ENCODE measurements at regions not wholly inside any gene's neighbourhood (a gene's known extent, or its start where the extent isn't known, plus 50 kb on each side); places are given as distances from the start of the nearest gene placed in this dataset.
A peak's percentile ranks its signal among the peaks of the same experiment; 100 is the strongest.
"Not testable (repeated sequence)": the region's sequence is repeated elsewhere in the genome, so short reads cannot be mapped to it uniquely, and the experiment has no call there.

- peak; percentile 13 for DNase-seq (ENCODE audit: low spot score)
Measured at GRCh38 chr6:144683216-144684070, 398.3 kb downstream of the UTRN start.

- DNase-seq (ENCODE audit: low spot score) = no peak
Measured at GRCh38 chr6:144688713-144689112, 403.6 kb downstream of the UTRN start.

GRCh38 chr6:144689503-144690040 lies 404.4 kb downstream of the UTRN start:
- DNase-seq (ENCODE audit: low spot score) = no peak

- DNase-seq (ENCODE audit: low spot score) = no peak
Measured at GRCh38 chr6:144690133-144690532, 405.0 kb downstream of the UTRN start.

GRCh38 chr6:144690666-144691065 lies 405.5 kb downstream of the UTRN start:
- DNase-seq (ENCODE audit: low spot score) = no peak

- DNase-seq (ENCODE audit: low spot score) = not testable (repeated sequence)
Measured at GRCh38 chr6:144692050-144692449, 406.9 kb downstream of the UTRN start.

GRCh38 chr6:144695858-144696533 lies 410.9 kb downstream of the UTRN start:
- no peak for DNase-seq (ENCODE audit: low spot score)

GRCh38 chr6:144696610-144697368 lies 411.7 kb downstream of the UTRN start:
- no peak for DNase-seq (ENCODE audit: low spot score)

- no peak for DNase-seq (ENCODE audit: low spot score)
Measured at GRCh38 chr6:144697369-144697760, 412.2 kb downstream of the UTRN start.

GRCh38 chr6:144697801-144698200 lies 412.7 kb downstream of the UTRN start:
- no peak for DNase-seq (ENCODE audit: low spot score)

GRCh38 chr6:144702781-144703180 lies 417.6 kb downstream of the UTRN start:
- DNase-seq (ENCODE audit: low spot score) = no peak

- peak; percentile 73 for DNase-seq (ENCODE audit: low spot score)
Measured at GRCh38 chr6:144710207-144710606, 425.1 kb downstream of the UTRN start.

- no peak for DNase-seq (ENCODE audit: low spot score)
Measured at GRCh38 chr6:144711661-144712060, 426.5 kb downstream of the UTRN start.

GRCh38 chr6:144712541-144712940 lies 427.4 kb downstream of the UTRN start:
- peak; percentile 24 for DNase-seq (ENCODE audit: low spot score)

- DNase-seq (ENCODE audit: low spot score) = no peak
Measured at GRCh38 chr6:144714021-144714712, 429.0 kb downstream of the UTRN start.

- no peak for DNase-seq (ENCODE audit: low spot score)
Measured at GRCh38 chr6:144715344-144715743, 430.2 kb downstream of the UTRN start.

- DNase-seq (ENCODE audit: low spot score) = peak; percentile 31
Measured at GRCh38 chr6:144718431-144718830, 433.3 kb downstream of the UTRN start.

- no peak for DNase-seq (ENCODE audit: low spot score)
Measured at GRCh38 chr6:144721232-144721631, 436.1 kb downstream of the UTRN start.

GRCh38 chr6:144722154-144722737 lies 437.1 kb downstream of the UTRN start:
- DNase-seq (ENCODE audit: low spot score) = peak; percentile 8

GRCh38 chr6:144722925-144723324 lies 437.8 kb downstream of the UTRN start:
- no peak for DNase-seq (ENCODE audit: low spot score)

- DNase-seq (ENCODE audit: low spot score) = no peak
Measured at GRCh38 chr6:144723431-144723830, 438.3 kb downstream of the UTRN start.

Data from GM03348 (cell line).